GM12878 (cell line): ENCODE measurements at regions not wholly inside any gene's neighbourhood (a gene's known extent, or its start where the extent isn't known, plus 50 kb on each side); places are given as distances from the start of the nearest gene placed in this dataset.

ENCODE experiments used
- ATAC-seq: fragments of 200-7000 bp; cut with Tn5 transposase; 3 replicates; pipeline ENCODE4 v1.9.1; 2020; ENCODE audit warnings: mild to moderate bottlenecking, moderate library complexity
- BruUV-seq: library from RNA; stranded (reverse); fragments of 400-500 nt; replicated peaks from 2 replicates; lab custom pipeline; 2021; lab: Mats Ljungman, UMichigan
- CTCF ChIA-PET: fragments of 300-600 bp; sonication (Branson Sonifier 250); formaldehyde crosslinking; extraction: SDS; loops from one replicate; lab custom pipeline; 2021; ENCODE audit warnings: inconsistent platforms; lab: Yijun Ruan, JAX
- POLR2A ChIA-PET: fragments of 350-600 bp; formaldehyde crosslinking; extraction: SDS; loops from one replicate; lab custom pipeline; 2021; ENCODE audit warnings: inconsistent platforms; lab: Charles Lee
- RAD21 ChIA-PET: fragments of 300-600 bp; sonication (Branson Sonifier 250); formaldehyde crosslinking; loops from one replicate; lab custom pipeline; 2023; ENCODE audit warnings: antibody characterized with exemption; ENCODE audit not compliant: unreplicated experiment; lab: Charles Lee
- SMC1A ChIA-PET: fragments of 300-600 bp; sonication (Branson Sonifier 250); formaldehyde crosslinking; loops from one replicate; lab custom pipeline; 2023; ENCODE audit not compliant: unreplicated experiment, uncharacterized antibody; lab: Charles Lee
- DNase-seq: peaks from one replicate; pipeline ENCODE4 v3.0.0-alpha.2; 2011; ENCODE audit warnings: low read depth, low spot score
- FAIRE-seq: peaks from 3 replicates; lab custom pipeline; 2011; peaks lifted over from hg19 to GRCh38; lab: Jason Lieb, UNC
- H2AFZ ChIP-seq: 2 replicates; pipeline ENCODE4 v1.6.0; 2011; ENCODE audit warnings: low read depth, low read length, control low read depth; ENCODE audit not compliant: control insufficient read depth
- H3K27ac ChIP-seq: 2 replicates; pipeline ENCODE4 v1.5.1; 2011; ENCODE audit warnings: control low read depth; ENCODE audit not compliant: control insufficient read depth, insufficient read depth
- H3K27me3 ChIP-seq, 2 experiments: replicated peaks in 1 of 2; 2 replicates each; pipeline versions ENCODE4 v1.6.0 to v1.6.1; 2011; ENCODE audit warnings: low read length in 1 of 2; ENCODE audit not compliant: control insufficient read depth in 2 of 2, insufficient read depth in 2 of 2
- H3K36me3 ChIP-seq, 2 experiments: 2 replicates each; pipeline ENCODE4 v1.5.1; 2011; ENCODE audit warnings: low read length in 1 of 2; ENCODE audit not compliant: control insufficient read depth in 2 of 2, insufficient read depth in 2 of 2
- H3K4me1 ChIP-seq: 2 replicates; pipeline ENCODE4 v1.6.1; 2011; ENCODE audit warnings: mild to moderate bottlenecking, low read length, moderate library complexity, mixed read lengths; ENCODE audit not compliant: control insufficient read depth, insufficient read depth
- H3K4me2 ChIP-seq: 2 replicates; pipeline ENCODE4 v1.6.0; 2011; ENCODE audit warnings: control low read depth; ENCODE audit not compliant: control insufficient read depth, insufficient read depth
- H3K4me3 ChIP-seq: fragments of 200-600 bp; sonication (generic); 2 replicates; pipeline ENCODE4 v1.5.1; 2016
- H3K79me2 ChIP-seq: 2 replicates; pipeline ENCODE4 v1.6.0; 2011; ENCODE audit warnings: low read length; ENCODE audit not compliant: control insufficient read depth, insufficient read depth
- H3K9ac ChIP-seq: 2 replicates; pipeline ENCODE4 v1.8.0; 2011; ENCODE audit warnings: low read length, control low read depth, mixed read lengths; ENCODE audit not compliant: control insufficient read depth, insufficient read depth
- H3K9me3 ChIP-seq: replicated peaks from 3 replicates; pipeline ENCODE4 v1.5.1; 2011; ENCODE audit warnings: mild to moderate bottlenecking, low read length; ENCODE audit not compliant: control insufficient read depth, insufficient read depth
- H4K20me1 ChIP-seq: 2 replicates; pipeline ENCODE4 v1.6.0; 2011; ENCODE audit not compliant: control insufficient read depth, insufficient read depth
- CHD4 ChIP-seq: fragments of 200-600 bp; sonication (generic); IDR thresholded peaks from 2 replicates; pipeline ENCODE4 v1.6.1; 2016; ENCODE audit warnings: mild to moderate bottlenecking
- MEF2B ChIP-seq: fragments of 450-650 bp; IDR thresholded peaks from 2 replicates; pipeline ENCODE4 v1.6.1; 2018; ENCODE audit warnings: mild to moderate bottlenecking, moderate library complexity; ENCODE audit not compliant: partially characterized antibody, poor library complexity, severe bottlenecking
- MYB ChIP-seq: fragments of 150-350 bp; IDR thresholded peaks from 2 replicates; pipeline ENCODE4 v1.6.1; 2014; ENCODE audit warnings: mild to moderate bottlenecking, low read depth, low read length, borderline replicate concordance
- POLR2AphosphoS5 ChIP-seq: IDR thresholded peaks from 2 replicates; pipeline ENCODE4 v1.6.1; 2011; ENCODE audit warnings: mild to moderate bottlenecking, low read length, inconsistent platforms
- POU2F2 ChIP-seq: IDR thresholded peaks from 3 replicates; pipeline ENCODE4 v1.6.1; 2011; ENCODE audit warnings: low read depth, mild to moderate bottlenecking, low read length, borderline replicate concordance
- RFX5 ChIP-seq: IDR thresholded peaks from 2 replicates; pipeline ENCODE4 v1.6.1; 2011; ENCODE audit warnings: low read depth, low read length, improper control_type of control experiment
- SUPT20H ChIP-seq: IDR thresholded peaks from 2 replicates; pipeline ENCODE4 v1.6.1; 2011; ENCODE audit warnings: low read depth, mild to moderate bottlenecking, low read length, moderate library complexity, borderline replicate concordance; ENCODE audit not compliant: control insufficient read depth
- SUZ12 ChIP-seq: fragments of 200-600 bp; sonication (generic); IDR thresholded peaks from one replicate; pipeline ENCODE4 v1.6.1; 2018; ENCODE audit warnings: antibody characterized with exemption, mild to moderate bottlenecking; ENCODE audit not compliant: unreplicated experiment
- ZNF622 ChIP-seq: fragments of 450-650 bp; IDR thresholded peaks from 2 replicates; pipeline ENCODE4 v1.6.1; 2017; ENCODE audit warnings: mild to moderate bottlenecking, inconsistent platforms
- WGBS: methylation state at CpG from one replicate; pipeline ENCODE4 v1.1.6; 2016; ENCODE audit warnings: low lambda C conversion rate; ENCODE audit not compliant: insufficient replicate concordance, insufficient coverage; ENCODE audit errors: missing lambda C conversion rate; 5-methylcytosine and 5-hydroxymethylcytosine counted together
- in situ Hi-C: fragments of 300-500 bp; cut with MboI; formaldehyde crosslinking; loops from 9 replicates; pipeline ENCODE4 v1.14.3; 2018; ENCODE audit warnings: mixed read lengths
- intact Hi-C: fragments of 100-400 bp; cut with micrococcal nuclease; formaldehyde crosslinking; loops from one replicate; pipeline ENCODE4 v1.14.2; 2022; ENCODE audit not compliant: unreplicated experiment
- TF ChIP-seq, protein P1 (sequence below): fragments of 450-650 bp; IDR thresholded peaks from 2 replicates; pipeline ENCODE4 v1.6.1; 2017; ENCODE audit warnings: mild to moderate bottlenecking, low read depth, inconsistent platforms; ENCODE audit not compliant: poor library complexity, severe bottlenecking

- WGBS, result 13% methylated on average over 3 of the region's 3 CpGs
- H4K20me1 ChIP-seq, result no peaks in the 10 kb centered on the region
- DNase-seq (no peak), ATAC-seq (no peak), FAIRE-seq (no peak)
- no peak overlapping the region for H3K4me2 ChIP-seq
- no peak overlapping the region for H3K4me3 ChIP-seq
- no peak overlapping the region for H3K27ac ChIP-seq
- no peak overlapping the region for H2AFZ ChIP-seq
- no peaks in the 10 kb centered on the region for H3K79me2 ChIP-seq
- no peaks in the 10 kb centered on the region for H3K36me3 ChIP-seq
- H3K27me3 ChIP-seq, result no peaks in the 10 kb centered on the region
- POLR2A ChIA-PET, result no interaction called here
- H3K9me3 ChIP-seq, result no peaks in the 10 kb centered on the region
- SMC1A ChIA-PET, result no interaction called here
- no peaks in the 10 kb centered on the region for H3K4me1 ChIP-seq
- no peak overlapping the region for H3K9ac ChIP-seq
- TF ChIP-seq POLR2AphosphoS5 (no peak), RFX5 (no peak), MYB (no peak), ZNF622 (no peak), SUZ12 (no peak), MEF2B (no peak), SUPT20H (no peak), CHD4 (no peak), POU2F2 (no peak)
- TF ChIP-seq, protein P1, sequence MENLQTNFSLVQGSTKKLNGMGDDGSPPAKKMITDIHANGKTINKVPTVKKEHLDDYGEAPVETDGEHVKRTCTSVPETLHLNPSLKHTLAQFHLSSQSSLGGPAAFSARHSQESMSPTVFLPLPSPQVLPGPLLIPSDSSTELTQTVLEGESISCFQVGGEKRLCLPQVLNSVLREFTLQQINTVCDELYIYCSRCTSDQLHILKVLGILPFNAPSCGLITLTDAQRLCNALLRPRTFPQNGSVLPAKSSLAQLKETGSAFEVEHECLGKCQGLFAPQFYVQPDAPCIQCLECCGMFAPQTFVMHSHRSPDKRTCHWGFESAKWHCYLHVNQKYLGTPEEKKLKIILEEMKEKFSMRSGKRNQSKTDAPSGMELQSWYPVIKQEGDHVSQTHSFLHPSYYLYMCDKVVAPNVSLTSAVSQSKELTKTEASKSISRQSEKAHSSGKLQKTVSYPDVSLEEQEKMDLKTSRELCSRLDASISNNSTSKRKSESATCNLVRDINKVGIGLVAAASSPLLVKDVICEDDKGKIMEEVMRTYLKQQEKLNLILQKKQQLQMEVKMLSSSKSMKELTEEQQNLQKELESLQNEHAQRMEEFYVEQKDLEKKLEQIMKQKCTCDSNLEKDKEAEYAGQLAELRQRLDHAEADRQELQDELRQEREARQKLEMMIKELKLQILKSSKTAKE, result no peak
- CTCF ChIA-PET, result no interaction called here
- in situ Hi-C loops, result no loop called here
- RAD21 ChIA-PET, result no interaction called here
- BruUV-seq, result no TSS peak
- intact Hi-C loops, result no loop called here
Measured at GRCh38 chr21:18655931-18656330, 252.3 kb upstream of the TMPRSS15 start.
